Ovary (tissue), 7 donors: ENCODE measurements at regions not wholly inside any gene's neighbourhood (a gene's known extent, or its start where the extent isn't known, plus 50 kb on each side); places are given as distances from the start of the nearest gene placed in this dataset.

Experiments used
- DNase-seq, 5 donors: peaks; one replicate each; pipeline ENCODE4 v3.0.0-alpha.2; 2019 to 2020
- H3K27ac ChIP-seq, 2 donors: fragments of 200-600 bp; one replicate each; pipeline versions ENCODE4 v1.5.1 to v1.8.0; 2019 to 2022
- H3K27me3 ChIP-seq: fragments of 200-600 bp; one replicate; pipeline ENCODE4 v1.8.0; 2022
- H3K36me3 ChIP-seq: fragments of 200-600 bp; sonication (generic); one replicate; pipeline ENCODE4 v1.5.1; 2019
- H3K4me1 ChIP-seq: one replicate; pipeline ENCODE4 v1.8.1; 2013; ENCODE audit warnings: mild to moderate bottlenecking, moderate library complexity; ENCODE audit not compliant: insufficient read depth
- H3K4me3 ChIP-seq: fragments of 200-600 bp; sonication (generic); one replicate; pipeline ENCODE4 v1.5.1; 2017
- H3K9me3 ChIP-seq, 2 donors: fragments of 200-600 bp in 1 of 2; sonication (generic) in 1 of 2; one replicate each; pipeline versions ENCODE4 v1.5.1 to v1.8.1; 2013 to 2019; ENCODE audit warnings: mild to moderate bottlenecking in 1 of 2, moderate library complexity in 1 of 2
- EP300 ChIP-seq: sonication (generic); formaldehyde crosslinking; IDR thresholded peaks from one replicate; pipeline ENCODE4 v1.6.1; 2017; ENCODE audit warnings: antibody characterized with exemption
- POLR2A ChIP-seq: fragments of 450-650 bp; IDR thresholded peaks from one replicate; pipeline ENCODE4 v1.6.1; 2017; ENCODE audit warnings: antibody characterized with exemption, mild to moderate bottlenecking, moderate library complexity
- WGBS, 3 donors: extraction: QIAGEN DNeasy Blood & Tissue Kit in 1 of 3; methylation state at CpG; one replicate each; pipeline versions ENCODE4 v1.1.5 to v1.1.7; 2013 to 2017; 5-methylcytosine and 5-hydroxymethylcytosine counted together
- intact Hi-C, 4 donors: fragments of 100-400 bp; cut with DNase I; formaldehyde crosslinking; loops; one replicate each; pipeline versions ENCODE4 v1.11.0 to v1.15.1; 2022 to 2023
- TF ChIP-seq, protein P1 (sequence below), 3 donors: fragments of 450-650 bp in 2 of 3; fragments of 200-600 bp in 1 of 3; IDR thresholded peaks; one replicate each; pipeline versions ENCODE4 v1.5.1 to v1.8.0; 2016 to 2022; ENCODE audit warnings: antibody characterized with exemption in 3 of 3, mild to moderate bottlenecking in 1 of 3
- donor health status: DM: no; HTN: no; CAD: no; lungs with moderate emphysema.
- donor health status: DM: no; HTN: no; CAD: no.
- donor health status: Bipolar disorder and iron deficiency.
- donor health status: DM: no; HTN: no; CAD: no.
- donor health status: DM: yes; HTN: yes; CAD: no.

GRCh38 chr2:8535469-8535795 lies 146.4 kb upstream of the ID2 start:
- H3K9me3 ChIP-seq = no peaks in the 10 kb centered on the region
- 56 to 69% (median 69%) methylated on average over 9 of the region's 9 CpGs for WGBS, 3 donors
- H3K4me1 ChIP-seq = peaks cover 7% of the 10 kb centered on the region
- no peaks in the 10 kb centered on the region for H3K27me3 ChIP-seq
- TF ChIP-seq EP300 (no peak), POLR2A (no peak)
- TF ChIP-seq, protein P1, sequence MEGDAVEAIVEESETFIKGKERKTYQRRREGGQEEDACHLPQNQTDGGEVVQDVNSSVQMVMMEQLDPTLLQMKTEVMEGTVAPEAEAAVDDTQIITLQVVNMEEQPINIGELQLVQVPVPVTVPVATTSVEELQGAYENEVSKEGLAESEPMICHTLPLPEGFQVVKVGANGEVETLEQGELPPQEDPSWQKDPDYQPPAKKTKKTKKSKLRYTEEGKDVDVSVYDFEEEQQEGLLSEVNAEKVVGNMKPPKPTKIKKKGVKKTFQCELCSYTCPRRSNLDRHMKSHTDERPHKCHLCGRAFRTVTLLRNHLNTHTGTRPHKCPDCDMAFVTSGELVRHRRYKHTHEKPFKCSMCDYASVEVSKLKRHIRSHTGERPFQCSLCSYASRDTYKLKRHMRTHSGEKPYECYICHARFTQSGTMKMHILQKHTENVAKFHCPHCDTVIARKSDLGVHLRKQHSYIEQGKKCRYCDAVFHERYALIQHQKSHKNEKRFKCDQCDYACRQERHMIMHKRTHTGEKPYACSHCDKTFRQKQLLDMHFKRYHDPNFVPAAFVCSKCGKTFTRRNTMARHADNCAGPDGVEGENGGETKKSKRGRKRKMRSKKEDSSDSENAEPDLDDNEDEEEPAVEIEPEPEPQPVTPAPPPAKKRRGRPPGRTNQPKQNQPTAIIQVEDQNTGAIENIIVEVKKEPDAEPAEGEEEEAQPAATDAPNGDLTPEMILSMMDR (IDR thresholded peaks at IDR 0.05) = no peak
- H3K27ac ChIP-seq = peak overlapping the region; percentile 6 to 22
- intact Hi-C loops = loop anchor here in 1 of 4 donors (5.0 to 10.0 kb wide), 2 partner anchors 147 to 531 kb away; partner anchors contain the start of gene ID2
- no peaks in the 10 kb centered on the region for H3K36me3 ChIP-seq
- DNase-seq = no peak
- H3K4me3 ChIP-seq = no peak overlapping the region

- Histone ChIP-seq H3K9me3 (no peaks in the 10 kb centered on the region), H3K4me1 (peaks cover 7% of the 10 kb centered on the region), H3K27me3 (no peaks in the 10 kb centered on the region), H3K4me3 (no peak overlapping the region), H3K27ac (peak overlapping the region in 1 of 2 donors; percentile 22), H3K36me3 (no peaks in the 10 kb centered on the region)
- DNase-seq = peak in 1 of 5 donors; percentile 35
- WGBS, 3 donors = 60 to 68% (median 66%) methylated on average over 19 of the region's 19 CpGs
- intact Hi-C loops = loop anchor here in 1 of 4 donors (5.0 to 10.0 kb wide), 2 partner anchors 146 to 531 kb away; partner anchors contain the start of gene ID2
- TF ChIP-seq EP300 (no peak), POLR2A (no peak)
These were observed 145.8 kb upstream of the ID2 start for GRCh38 chr2:8535821-8536685.

- H3K4me3 ChIP-seq = no peak overlapping the region
- DNase-seq = peak in 1 of 5 donors; percentile 17
- intact Hi-C loops = loop anchor here in 1 of 4 donors (5.0 to 10.0 kb wide), 2 partner anchors 145 to 532 kb away; partner anchors contain the start of gene ID2
- 63 to 84% (median 75%) methylated on average over 16 of the region's 16 CpGs for WGBS, 3 donors
- H3K27ac ChIP-seq = no peak overlapping the region
- H3K9me3 ChIP-seq = no peaks in the 10 kb centered on the region
- no peaks in the 10 kb centered on the region for H3K36me3 ChIP-seq
- H3K27me3 ChIP-seq = no peaks in the 10 kb centered on the region
- no peak for TF ChIP-seq EP300
- TF ChIP-seq POLR2A = no peak
- H3K4me1 ChIP-seq = peaks cover 7% of the 10 kb centered on the region
These were observed 144.9 kb upstream of the ID2 start for GRCh38 chr2:8536686-8537561.

DNA sequence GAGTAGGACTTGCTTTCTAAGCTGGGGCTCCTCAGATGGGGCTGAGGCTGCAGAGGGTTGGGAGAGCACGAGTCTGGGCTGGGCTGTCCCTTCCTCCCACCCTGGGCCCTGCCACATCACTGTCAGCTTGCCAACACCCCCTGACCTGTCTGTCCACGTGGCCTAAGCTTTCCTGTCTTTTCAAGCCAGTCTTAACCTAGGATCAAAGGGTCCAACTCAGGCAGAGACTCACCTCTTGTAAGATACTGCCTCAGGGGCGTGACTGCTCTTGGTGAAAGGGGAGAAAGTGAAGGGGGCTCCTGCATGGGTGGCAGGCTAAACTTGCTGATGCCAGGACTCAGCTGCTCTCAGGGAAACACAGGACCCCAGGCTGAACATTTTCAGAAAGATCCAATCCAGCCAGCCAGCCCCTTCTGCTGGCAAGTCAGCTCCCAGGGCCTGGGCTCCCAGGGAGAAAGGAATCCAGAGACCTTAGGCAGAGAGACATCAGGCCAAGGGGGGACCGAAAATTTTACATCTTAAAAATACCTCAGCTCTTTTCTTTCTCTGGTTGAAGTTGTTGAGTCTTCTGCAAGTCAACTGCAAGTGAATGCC lies 144.2 kb upstream of the ID2 start:
- peak overlapping the region in 1 of 2 donors; percentile 15 for H3K27ac ChIP-seq
- no peaks in the 10 kb centered on the region for H3K36me3 ChIP-seq
- no peak overlapping the region for H3K4me3 ChIP-seq
- intact Hi-C loops = loop anchor here in 1 of 4 donors (5.0 to 10.0 kb wide), 2 partner anchors 145 to 533 kb away; partner anchors contain the start of gene ID2
- peaks cover 7% of the 10 kb centered on the region for H3K4me1 ChIP-seq
- H3K9me3 ChIP-seq = no peaks in the 10 kb centered on the region
- DNase-seq = peak in 1 of 5 donors; percentile 23
- H3K27me3 ChIP-seq = no peaks in the 10 kb centered on the region
- no peak for TF ChIP-seq EP300
- no peak for TF ChIP-seq POLR2A
- TF ChIP-seq, protein P1 (IDR thresholded peaks at IDR 0.05) = no peak
- 62 to 91% (median 81%) methylated on average over 4 of the region's 4 CpGs for WGBS, 3 donors

DNA sequence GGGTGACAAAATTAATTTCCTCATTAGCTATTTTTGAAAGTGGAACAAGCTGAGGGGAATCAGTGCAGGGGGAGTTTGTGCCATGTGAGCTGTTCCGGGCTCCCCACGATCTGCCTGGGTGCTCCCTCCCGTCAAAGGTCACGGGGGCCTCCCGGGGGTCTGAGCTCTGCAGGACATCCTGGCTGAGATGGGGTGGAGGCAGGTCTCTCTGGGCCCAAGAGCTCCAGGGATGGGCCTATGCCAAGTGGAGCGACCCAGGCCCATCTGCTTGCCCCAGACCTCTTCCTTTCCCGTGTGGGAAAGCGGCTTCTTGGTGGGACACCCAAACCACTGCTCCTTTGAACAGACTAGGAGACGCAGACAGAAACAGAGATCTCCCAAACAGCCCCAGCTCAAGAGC lies 143.3 kb upstream of the ID2 start:
- intact Hi-C loops = loop anchor here in 1 of 4 donors (5.0 to 10.0 kb wide), 2 partner anchors 144 to 534 kb away; partner anchors contain the start of gene ID2
- Histone ChIP-seq H3K4me1 (peaks cover 7% of the 10 kb centered on the region), H3K27ac (no peak overlapping the region), H3K4me3 (no peak overlapping the region), H3K27me3 (no peaks in the 10 kb centered on the region), H3K9me3 (no peaks in the 10 kb centered on the region), H3K36me3 (no peaks in the 10 kb centered on the region)
- TF ChIP-seq, protein P1 (IDR thresholded peaks at IDR 0.05) = no peak
- TF ChIP-seq POLR2A = no peak
- TF ChIP-seq EP300 = no peak
- DNase-seq = peak in 1 of 5 donors; percentile 15
- WGBS, 3 donors = 73 to 77% (median 76%) methylated on average over 9 of the region's 9 CpGs
